ENCODE measurements at regions not wholly inside any gene's neighbourhood (a gene's known extent, or its start where the extent isn't known, plus 50 kb on each side); places are given as distances from the start of the nearest gene placed in this dataset.

DNA sequence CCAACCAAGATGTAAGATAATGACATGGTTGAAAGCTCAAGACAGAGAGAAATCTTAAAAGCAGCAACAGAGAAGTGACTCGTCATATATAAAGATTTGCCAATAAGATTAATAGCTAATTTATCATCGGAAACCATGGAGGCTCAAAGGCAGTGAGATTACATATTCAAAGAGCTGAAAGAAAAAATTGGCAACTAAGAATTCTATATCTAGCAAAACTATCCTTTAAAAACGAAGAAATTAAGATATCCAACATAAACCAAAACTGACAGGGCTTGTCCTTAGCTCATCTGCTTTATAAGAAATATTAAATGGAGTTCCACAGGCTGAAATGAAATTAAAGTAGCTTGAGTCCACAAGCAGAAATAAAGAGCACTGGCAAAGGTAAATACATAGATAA lies 236.6 kb downstream of the ANAPC1 start:
- TF ChIP-seq, protein P1, sequence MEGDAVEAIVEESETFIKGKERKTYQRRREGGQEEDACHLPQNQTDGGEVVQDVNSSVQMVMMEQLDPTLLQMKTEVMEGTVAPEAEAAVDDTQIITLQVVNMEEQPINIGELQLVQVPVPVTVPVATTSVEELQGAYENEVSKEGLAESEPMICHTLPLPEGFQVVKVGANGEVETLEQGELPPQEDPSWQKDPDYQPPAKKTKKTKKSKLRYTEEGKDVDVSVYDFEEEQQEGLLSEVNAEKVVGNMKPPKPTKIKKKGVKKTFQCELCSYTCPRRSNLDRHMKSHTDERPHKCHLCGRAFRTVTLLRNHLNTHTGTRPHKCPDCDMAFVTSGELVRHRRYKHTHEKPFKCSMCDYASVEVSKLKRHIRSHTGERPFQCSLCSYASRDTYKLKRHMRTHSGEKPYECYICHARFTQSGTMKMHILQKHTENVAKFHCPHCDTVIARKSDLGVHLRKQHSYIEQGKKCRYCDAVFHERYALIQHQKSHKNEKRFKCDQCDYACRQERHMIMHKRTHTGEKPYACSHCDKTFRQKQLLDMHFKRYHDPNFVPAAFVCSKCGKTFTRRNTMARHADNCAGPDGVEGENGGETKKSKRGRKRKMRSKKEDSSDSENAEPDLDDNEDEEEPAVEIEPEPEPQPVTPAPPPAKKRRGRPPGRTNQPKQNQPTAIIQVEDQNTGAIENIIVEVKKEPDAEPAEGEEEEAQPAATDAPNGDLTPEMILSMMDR (IDR thresholded peaks at IDR 0.05; ENCODE audit: borderline replicate concordance, extremely low read depth, insufficient read depth): no peak
- H3K9me3 ChIP-seq (ENCODE audit: control insufficient read depth in 2 of 3, insufficient read depth in 1 of 3, low read length in 3 of 3): peaks cover 0 to 4% (median 0%) of the 10 kb centered on the region in 3 donors
- DNase-seq (no peak), FAIRE-seq (no peak)
- H3K27ac ChIP-seq (ENCODE audit: low read depth in 2 of 2, low read length in 2 of 2): no peak overlapping the region
- H3K4me1 ChIP-seq (ENCODE audit: control insufficient read depth in 2 of 3, insufficient read depth in 2 of 3, low read depth in 1 of 3, low read length in 3 of 3): peaks cover 0 to 5% (median 3%) of the 10 kb centered on the region in 3 donors
- H3K4me3 ChIP-seq (ENCODE audit: low read length in 3 of 3): no peak overlapping the region
- no peaks in the 10 kb centered on the region for H3K36me3 ChIP-seq (ENCODE audit: control insufficient read depth in 2 of 3, insufficient read depth in 3 of 3, low read length in 3 of 3)
- no peaks in the 10 kb centered on the region for H3K27me3 ChIP-seq (ENCODE audit: control insufficient read depth, insufficient read depth, low read length)
- no peak overlapping the region for H3K9ac ChIP-seq (ENCODE audit: low read length in 3 of 3)
- intact Hi-C loops (cut with DNase I): no loop called here

DNA sequence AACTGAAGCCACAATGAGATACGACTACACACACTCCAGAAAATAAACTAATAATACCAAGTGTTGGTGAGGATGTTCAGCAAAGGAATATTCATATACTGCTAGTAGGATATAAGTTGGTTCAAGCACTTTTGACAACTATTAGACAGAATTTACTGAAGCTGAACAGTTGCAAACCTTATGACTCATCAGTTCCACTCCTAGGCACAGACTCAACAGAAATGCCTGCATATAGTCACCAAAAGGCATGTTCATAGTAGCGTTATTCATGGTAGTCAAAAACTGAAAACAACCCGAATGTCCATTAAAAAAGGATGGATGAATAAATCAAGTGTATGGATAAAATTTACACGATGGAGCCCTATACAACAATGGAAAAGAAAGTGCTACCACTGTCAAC lies 232.0 kb downstream of the ANAPC1 start:
- Histone ChIP-seq H3K36me3 (ENCODE audit: control insufficient read depth in 2 of 3, insufficient read depth in 3 of 3, low read length in 3 of 3) (no peaks in the 10 kb centered on the region), H3K27ac (ENCODE audit: low read depth in 2 of 2, low read length in 2 of 2) (no peak overlapping the region), H3K9me3 (ENCODE audit: control insufficient read depth in 2 of 3, insufficient read depth in 1 of 3, low read length in 3 of 3) (peaks cover 0 to 2% (median 0%) of the 10 kb centered on the region in 3 donors), H3K9ac (ENCODE audit: low read length in 3 of 3) (no peak overlapping the region), H3K4me1 (ENCODE audit: control insufficient read depth in 2 of 3, insufficient read depth in 2 of 3, low read depth in 1 of 3, low read length in 3 of 3) (no peaks in the 10 kb centered on the region), H3K4me3 (ENCODE audit: low read length in 3 of 3) (no peak overlapping the region), H3K27me3 (ENCODE audit: control insufficient read depth, insufficient read depth, low read length) (no peaks in the 10 kb centered on the region)
- intact Hi-C loops (cut with DNase I): no loop called here
- FAIRE-seq (no peak), DNase-seq (no peak)
- TF ChIP-seq, protein P1 (IDR thresholded peaks at IDR 0.05; ENCODE audit: borderline replicate concordance, extremely low read depth, insufficient read depth): no peak

DNA sequence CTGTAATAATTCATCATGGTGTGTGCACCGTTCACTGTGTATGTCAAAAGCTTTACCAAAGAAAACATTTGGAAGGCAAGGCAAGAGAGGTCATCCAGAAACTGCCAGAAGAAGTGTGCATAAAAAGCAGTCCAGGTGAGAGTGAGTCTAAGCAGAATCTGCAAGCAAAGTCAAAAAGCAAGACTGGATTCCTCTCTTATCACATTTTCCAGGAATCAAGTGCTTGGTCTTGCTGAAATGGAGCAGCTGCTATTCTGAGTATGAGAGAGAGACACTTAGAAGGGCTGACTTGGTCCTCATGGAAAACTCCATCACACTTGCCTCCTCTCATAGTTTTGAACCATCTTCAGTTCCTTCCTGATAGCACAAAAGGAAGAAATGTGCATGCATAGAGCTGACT lies 231.3 kb downstream of the ANAPC1 start:
- no peaks in the 10 kb centered on the region for H3K4me1 ChIP-seq (ENCODE audit: control insufficient read depth in 2 of 3, insufficient read depth in 2 of 3, low read depth in 1 of 3, low read length in 3 of 3)
- H3K4me3 ChIP-seq (ENCODE audit: low read length in 3 of 3): no peak overlapping the region
- intact Hi-C loops (cut with DNase I): no loop called here
- no peaks in the 10 kb centered on the region for H3K36me3 ChIP-seq (ENCODE audit: control insufficient read depth in 2 of 3, insufficient read depth in 3 of 3, low read length in 3 of 3)
- H3K9me3 ChIP-seq (ENCODE audit: control insufficient read depth in 2 of 3, insufficient read depth in 1 of 3, low read length in 3 of 3): no peaks in the 10 kb centered on the region
- DNase-seq: no peak
- TF ChIP-seq, protein P1 (IDR thresholded peaks at IDR 0.05; ENCODE audit: borderline replicate concordance, extremely low read depth, insufficient read depth): no peak
- H3K27ac ChIP-seq (ENCODE audit: low read depth in 2 of 2, low read length in 2 of 2): no peak overlapping the region
- FAIRE-seq: no peak
- H3K27me3 ChIP-seq (ENCODE audit: control insufficient read depth, insufficient read depth, low read length): no peaks in the 10 kb centered on the region
- H3K9ac ChIP-seq (ENCODE audit: low read length in 3 of 3): no peak overlapping the region

DNA sequence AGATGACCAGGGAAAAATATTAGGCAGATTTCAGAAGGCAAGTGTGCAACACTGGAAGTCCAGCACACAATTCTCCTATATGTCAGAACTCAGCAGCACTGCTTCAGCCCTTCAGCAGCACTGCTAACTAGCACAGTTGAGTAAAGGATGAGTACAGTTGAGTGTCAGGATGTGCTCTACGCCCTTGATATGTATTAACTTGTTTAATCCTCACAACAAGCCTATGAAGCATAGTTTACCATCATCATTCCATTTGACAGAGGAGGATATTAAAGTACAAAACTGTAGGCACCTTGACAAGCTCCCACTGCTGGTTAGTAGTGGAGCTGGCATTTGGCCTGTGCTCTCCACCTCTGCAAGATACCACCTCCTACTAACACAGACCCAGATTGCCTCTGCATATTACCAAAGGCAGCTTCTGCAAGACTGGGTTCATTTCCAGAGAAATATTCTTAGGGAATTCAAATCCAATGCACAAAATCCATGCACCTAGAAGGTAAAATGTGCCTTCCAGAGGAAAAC lies 230.8 kb downstream of the ANAPC1 start:
- H3K4me1 ChIP-seq (ENCODE audit: control insufficient read depth in 2 of 3, insufficient read depth in 2 of 3, low read depth in 1 of 3, low read length in 3 of 3): no peaks in the 10 kb centered on the region
- H3K27me3 ChIP-seq (ENCODE audit: control insufficient read depth, insufficient read depth, low read length): no peaks in the 10 kb centered on the region
- intact Hi-C loops (cut with DNase I): no loop called here
- TF ChIP-seq, protein P1 (IDR thresholded peaks at IDR 0.05; ENCODE audit: borderline replicate concordance, extremely low read depth, insufficient read depth): no peak
- no peak overlapping the region for H3K4me3 ChIP-seq (ENCODE audit: low read length in 3 of 3)
- DNase-seq (no peak), FAIRE-seq (no peak)
- no peak overlapping the region for H3K9ac ChIP-seq (ENCODE audit: low read length in 3 of 3)
- no peaks in the 10 kb centered on the region for H3K9me3 ChIP-seq (ENCODE audit: control insufficient read depth in 2 of 3, insufficient read depth in 1 of 3, low read length in 3 of 3)
- no peak overlapping the region for H3K27ac ChIP-seq (ENCODE audit: low read depth in 2 of 2, low read length in 2 of 2)
- H3K36me3 ChIP-seq (ENCODE audit: control insufficient read depth in 2 of 3, insufficient read depth in 3 of 3, low read length in 3 of 3): no peaks in the 10 kb centered on the region

All from kidney (tissue), 13 donors.